Astrocyte of the hippocampus (primary cell): ENCODE measurements at regions not wholly inside any gene's neighbourhood (a gene's known extent, or its start where the extent isn't known, plus 50 kb on each side); places are given as distances from the start of the nearest gene placed in this dataset.

Experiments used
- DNase-seq: peaks from one replicate; pipeline ENCODE4 v3.0.0; 2011; ENCODE audit warnings: low read depth, low spot score

GRCh38 chr17:34076743-34077631, 178.1 kb upstream of the CCL2 start:
- DNase-seq = no peak

GRCh38 chr17:34081269-34081668, 173.8 kb upstream of the CCL2 start:
- DNase-seq = peak; percentile 15

- DNase-seq = no peak
Observed at GRCh38 chr17:34082404-34082803, 172.7 kb upstream of the CCL2 start.

GRCh38 chr17:34089042-34089441, 166.0 kb upstream of the CCL2 start:
- DNase-seq = peak; percentile 4

GRCh38 chr17:34090593-34090992, 164.5 kb upstream of the CCL2 start:
- no peak for DNase-seq

GRCh38 chr17:34091975-34092374, 163.1 kb upstream of the CCL2 start:
- DNase-seq = no peak

GRCh38 chr17:34095106-34095505, 160.0 kb upstream of the CCL2 start:
- no peak for DNase-seq

- no peak for DNase-seq
Observed at GRCh38 chr17:34098699-34099098, 156.4 kb upstream of the CCL2 start.

- DNase-seq = no peak
Observed at GRCh38 chr17:34099859-34100515, 155.1 kb upstream of the CCL2 start.

- no peak for DNase-seq
Observed at GRCh38 chr17:34107019-34107418, 148.1 kb upstream of the CCL2 start.

GRCh38 chr17:34110315-34110714, 144.8 kb upstream of the CCL2 start:
- DNase-seq = no peak

GRCh38 chr17:34113089-34113488, 142.0 kb upstream of the CCL2 start:
- DNase-seq = no peak

- no peak for DNase-seq
Observed at GRCh38 chr17:34114174-34114573, 140.9 kb upstream of the CCL2 start.

- DNase-seq = no peak
Observed at GRCh38 chr17:34116306-34116705, 138.8 kb upstream of the CCL2 start.

- no peak for DNase-seq
Observed at GRCh38 chr17:34117332-34117731, 137.8 kb upstream of the CCL2 start.

GRCh38 chr17:34117811-34118210, 137.3 kb upstream of the CCL2 start:
- no peak for DNase-seq

- no peak for DNase-seq
Observed at GRCh38 chr17:34118564-34118963, 136.5 kb upstream of the CCL2 start.

- no peak for DNase-seq
Observed at GRCh38 chr17:34121311-34121710, 133.8 kb upstream of the CCL2 start.

- no peak for DNase-seq
Observed at GRCh38 chr17:34122515-34122914, 132.6 kb upstream of the CCL2 start.

- no peak for DNase-seq
Observed at GRCh38 chr17:34125010-34125409, 130.1 kb upstream of the CCL2 start.

GRCh38 chr17:34125921-34126320, 129.2 kb upstream of the CCL2 start:
- DNase-seq = no peak

- DNase-seq = no peak
Observed at GRCh38 chr17:34126496-34126895, 128.6 kb upstream of the CCL2 start.

- DNase-seq = no peak
Observed at GRCh38 chr17:34126965-34127364, 128.1 kb upstream of the CCL2 start.
